Keratinocyte (primary cell): ENCODE measurements at regions not wholly inside any gene's neighbourhood (a gene's known extent, or its start where the extent isn't known, plus 50 kb on each side); places are given as distances from the start of the nearest gene placed in this dataset.

Experiments
- EZH2 ChIP-seq: IDR thresholded peaks from one replicate; pipeline ENCODE4 v1.6.1; 2012; ENCODE audit warnings: inconsistent platforms, mild to moderate bottlenecking, low read length, moderate library complexity
- TF ChIP-seq, protein P1 (sequence below), 3 experiments: IDR thresholded peaks in 1 of 3; conservative IDR thresholded peaks in 1 of 3; optimal IDR thresholded peaks in 1 of 3; 2 replicates in 2 of 3; 3 replicates in 1 of 3; pipeline versions ENCODE3 to v1.5.1; 2011; ENCODE audit warnings: low read length in 3 of 3, mild to moderate bottlenecking in 3 of 3, moderate library complexity in 2 of 3, control low read depth in 1 of 3, inconsistent platforms in 1 of 3; ENCODE audit not compliant: insufficient read depth in 2 of 3; ENCODE audit errors: extremely low read depth in 1 of 3

DNA sequence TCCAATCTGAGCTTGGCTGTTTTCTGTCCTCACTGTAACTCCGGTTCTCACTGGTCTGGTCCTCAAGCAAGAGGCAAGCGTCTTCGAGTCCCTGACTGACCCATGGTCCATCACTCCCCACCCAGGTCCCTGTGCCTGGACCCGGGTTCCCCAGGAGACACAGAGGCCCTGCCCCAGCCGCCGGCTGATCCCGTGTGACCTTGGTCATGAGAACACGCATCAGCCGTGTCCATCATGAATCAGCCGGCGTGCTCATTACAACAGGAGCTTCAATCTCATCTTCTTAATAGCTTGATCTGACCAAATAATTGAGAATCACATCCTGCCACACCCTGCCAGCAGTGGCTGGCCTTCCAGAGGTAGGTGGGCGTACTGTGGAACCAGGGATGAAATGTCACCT lies 545.1 kb downstream of the BRD1 start:
- no peak for TF ChIP-seq EZH2
- TF ChIP-seq, protein P1, sequence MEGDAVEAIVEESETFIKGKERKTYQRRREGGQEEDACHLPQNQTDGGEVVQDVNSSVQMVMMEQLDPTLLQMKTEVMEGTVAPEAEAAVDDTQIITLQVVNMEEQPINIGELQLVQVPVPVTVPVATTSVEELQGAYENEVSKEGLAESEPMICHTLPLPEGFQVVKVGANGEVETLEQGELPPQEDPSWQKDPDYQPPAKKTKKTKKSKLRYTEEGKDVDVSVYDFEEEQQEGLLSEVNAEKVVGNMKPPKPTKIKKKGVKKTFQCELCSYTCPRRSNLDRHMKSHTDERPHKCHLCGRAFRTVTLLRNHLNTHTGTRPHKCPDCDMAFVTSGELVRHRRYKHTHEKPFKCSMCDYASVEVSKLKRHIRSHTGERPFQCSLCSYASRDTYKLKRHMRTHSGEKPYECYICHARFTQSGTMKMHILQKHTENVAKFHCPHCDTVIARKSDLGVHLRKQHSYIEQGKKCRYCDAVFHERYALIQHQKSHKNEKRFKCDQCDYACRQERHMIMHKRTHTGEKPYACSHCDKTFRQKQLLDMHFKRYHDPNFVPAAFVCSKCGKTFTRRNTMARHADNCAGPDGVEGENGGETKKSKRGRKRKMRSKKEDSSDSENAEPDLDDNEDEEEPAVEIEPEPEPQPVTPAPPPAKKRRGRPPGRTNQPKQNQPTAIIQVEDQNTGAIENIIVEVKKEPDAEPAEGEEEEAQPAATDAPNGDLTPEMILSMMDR (optimal IDR thresholded peaks at IDR 0.05 in 1 of 3, IDR thresholded peaks at IDR 0.05 in 1 of 3, conservative IDR thresholded peaks at IDR 0.05 in 1 of 3; ENCODE audit: extremely low read depth in 1 of 3, insufficient read depth in 2 of 3, low read length in 3 of 3), result no peak
